ENCODE measurements at regions not wholly inside any gene's neighbourhood (a gene's known extent, or its start where the extent isn't known, plus 50 kb on each side); places are given as distances from the start of the nearest gene placed in this dataset.

- DNase-seq (ENCODE audit: extremely low read depth, low read depth): no peak
- no peak for TF ChIP-seq CTCF (IDR thresholded peaks at IDR 0.05; ENCODE audit: low read depth, low read length)
Observed at GRCh38 chr4:26175006-26175786, 145.6 kb upstream of the RBPJ start.

GRCh38 chr4:26175905-26176470, 144.8 kb upstream of the RBPJ start:
- DNase-seq (ENCODE audit: extremely low read depth, low read depth): no peak
- no peak for TF ChIP-seq CTCF (IDR thresholded peaks at IDR 0.05; ENCODE audit: low read depth, low read length)

GRCh38 chr4:26176598-26177149, 144.1 kb upstream of the RBPJ start:
- no peak for TF ChIP-seq CTCF (IDR thresholded peaks at IDR 0.05; ENCODE audit: low read depth, low read length)

GRCh38 chr4:26178854-26179253, 142.0 kb upstream of the RBPJ start:
- DNase-seq (ENCODE audit: extremely low read depth, low read depth): peak; percentile 57
- TF ChIP-seq CTCF (IDR thresholded peaks at IDR 0.05; ENCODE audit: low read depth, low read length): no peak

More at GRCh38 chr4:26176598-26177149, 144.1 kb upstream of the RBPJ start:
- DNase-seq (ENCODE audit: extremely low read depth, low read depth): peak; percentile 22

- no peak for TF ChIP-seq CTCF (IDR thresholded peaks at IDR 0.05; ENCODE audit: low read depth, low read length)
- DNase-seq (ENCODE audit: extremely low read depth, low read depth): no peak
Observed at GRCh38 chr4:26179316-26179760, 141.5 kb upstream of the RBPJ start.

- no peak for DNase-seq (ENCODE audit: extremely low read depth, low read depth)
- TF ChIP-seq CTCF (IDR thresholded peaks at IDR 0.05; ENCODE audit: low read depth, low read length): no peak
Observed at GRCh38 chr4:26181616-26182015, 139.2 kb upstream of the RBPJ start.

- DNase-seq (ENCODE audit: extremely low read depth, low read depth): no peak
- no peak for TF ChIP-seq CTCF (IDR thresholded peaks at IDR 0.05; ENCODE audit: low read depth, low read length)
Observed at GRCh38 chr4:26183017-26183416, 137.8 kb upstream of the RBPJ start.
